ENCODE measurements at regions not wholly inside any gene's neighbourhood (a gene's known extent, or its start where the extent isn't known, plus 50 kb on each side); places are given as distances from the start of the nearest gene placed in this dataset.

GRCh38 chr7:14962778-14963177, 60.2 kb upstream of the DGKB start:
- ATAC-seq: no peak

- ATAC-seq: no peak
These were observed 58.2 kb upstream of the DGKB start for GRCh38 chr7:14960721-14961120.

GRCh38 chr7:14959339-14959738, 56.8 kb upstream of the DGKB start:
- ATAC-seq: no peak

GRCh38 chr7:14954035-14954434, 51.5 kb upstream of the DGKB start:
- no peak for ATAC-seq
